M059J (cell line): ENCODE measurements at regions not wholly inside any gene's neighbourhood (a gene's known extent, or its start where the extent isn't known, plus 50 kb on each side); places are given as distances from the start of the nearest gene placed in this dataset.
"Not testable (repeated sequence)": the region's sequence is repeated elsewhere in the genome, so short reads cannot be mapped to it uniquely, and the experiment has no call there.

ENCODE experiments used
- DNase-seq: peaks from one replicate; pipeline ENCODE4 v3.0.0-alpha.2; 2012; ENCODE audit warnings: low read depth

DNA sequence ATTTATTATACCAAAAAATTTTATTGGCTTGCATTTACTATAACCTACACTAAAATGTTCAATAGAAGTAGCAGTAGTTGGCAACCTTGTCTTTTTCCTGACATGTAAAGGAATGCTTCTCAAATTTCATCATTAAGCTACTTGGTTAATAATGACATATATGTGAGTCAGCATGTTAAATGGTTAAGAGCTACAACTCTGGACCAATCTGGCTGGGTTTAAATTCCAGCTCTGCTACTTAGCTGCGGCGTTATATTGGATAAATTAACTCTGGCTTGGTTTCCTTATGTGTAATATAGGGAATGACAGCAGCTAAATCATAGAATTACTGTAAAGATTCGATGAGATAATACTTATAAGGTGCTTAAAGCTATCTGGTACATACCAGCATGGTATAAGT lies 53.7 kb upstream of the OTOGL start:
- peak; percentile 82 for DNase-seq

DNA sequence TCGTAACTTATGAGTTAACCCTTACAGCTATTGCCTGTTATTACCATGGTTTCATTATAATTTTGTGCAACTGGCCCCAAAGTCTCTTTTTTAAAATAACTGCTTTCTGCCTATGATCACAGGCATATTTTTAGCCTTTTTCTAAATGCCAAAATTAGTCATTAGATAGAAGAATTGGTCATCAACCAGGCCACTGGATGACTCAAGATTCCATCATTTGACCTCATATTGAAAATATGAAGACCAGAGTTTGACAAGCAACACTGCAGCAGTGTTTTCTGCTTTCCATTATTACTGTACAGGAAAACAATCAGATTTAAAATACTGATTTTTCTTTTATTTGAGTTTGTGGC lies 54.7 kb upstream of the OTOGL start:
- DNase-seq: peak; percentile 91

DNA sequence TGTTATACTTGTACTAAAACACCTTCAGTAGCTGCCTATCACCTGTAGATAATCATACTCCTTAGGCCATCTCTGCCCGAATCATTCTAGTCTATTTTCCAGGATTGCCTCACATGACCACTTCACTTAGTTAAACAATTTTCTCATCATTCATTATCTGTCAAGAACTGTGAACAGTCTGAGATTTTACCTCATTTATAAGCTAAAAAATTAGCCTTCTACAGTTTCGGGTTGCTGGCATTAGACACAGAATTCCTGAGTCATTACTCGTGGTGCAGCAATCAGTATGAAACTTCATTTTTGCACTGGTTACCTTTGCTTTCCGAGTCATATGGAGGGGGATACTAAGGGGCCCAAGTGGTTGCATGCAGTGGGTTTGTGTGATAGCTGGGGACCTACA lies 57.6 kb upstream of the OTOGL start:
- DNase-seq: peak; percentile 75

DNA sequence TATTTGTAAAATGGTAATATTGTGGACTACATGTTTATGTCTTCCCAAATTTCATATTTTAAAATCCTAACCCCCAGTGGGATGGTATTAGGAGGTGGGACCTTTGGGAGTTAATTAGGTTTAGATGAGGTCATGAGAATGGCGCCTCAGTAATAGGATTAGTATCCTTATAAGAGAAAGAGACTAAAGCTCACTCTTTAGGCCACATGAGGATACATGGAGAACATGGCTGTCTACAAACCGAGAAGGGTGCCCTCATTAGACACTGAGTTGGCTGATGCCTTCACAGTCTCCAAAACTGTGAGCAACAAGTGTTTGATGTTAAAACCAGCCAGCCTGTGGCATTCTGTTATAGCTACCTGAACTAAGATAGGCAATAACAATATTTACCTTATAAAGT lies 58.3 kb upstream of the OTOGL start:
- DNase-seq: no peak

DNA sequence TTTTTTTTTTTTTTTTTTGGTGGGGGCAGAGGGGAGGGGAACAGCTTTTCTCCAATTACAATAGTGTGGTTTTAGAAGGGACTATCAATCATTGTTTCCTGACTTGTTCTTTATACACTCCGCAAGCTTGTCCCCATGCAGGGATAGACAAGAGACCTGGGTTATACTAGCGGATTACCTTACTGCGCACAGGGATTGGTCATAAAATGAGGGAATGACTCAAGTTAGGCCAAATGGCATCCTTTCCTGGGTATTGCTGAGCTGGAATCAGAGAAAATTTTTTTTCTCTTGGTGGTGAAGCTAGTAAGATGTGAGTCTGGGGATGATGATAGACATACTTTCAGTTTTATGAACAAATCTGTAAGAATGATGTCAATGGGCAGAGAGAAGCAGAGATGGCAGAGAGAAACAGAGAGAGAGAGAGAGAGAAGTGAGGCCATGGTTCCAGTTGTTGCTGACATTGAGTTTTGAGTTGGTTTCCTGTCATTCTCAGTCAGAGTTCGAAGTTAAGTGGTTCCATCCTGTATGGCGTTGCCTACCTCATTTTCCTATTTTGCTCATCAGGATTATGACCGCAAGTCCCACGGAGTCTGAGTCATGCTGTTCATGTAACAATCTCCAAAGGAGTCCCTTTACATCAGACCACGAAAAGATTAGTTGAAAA lies 59.1 kb upstream of the OTOGL start:
- peak; percentile 81 for DNase-seq

DNA sequence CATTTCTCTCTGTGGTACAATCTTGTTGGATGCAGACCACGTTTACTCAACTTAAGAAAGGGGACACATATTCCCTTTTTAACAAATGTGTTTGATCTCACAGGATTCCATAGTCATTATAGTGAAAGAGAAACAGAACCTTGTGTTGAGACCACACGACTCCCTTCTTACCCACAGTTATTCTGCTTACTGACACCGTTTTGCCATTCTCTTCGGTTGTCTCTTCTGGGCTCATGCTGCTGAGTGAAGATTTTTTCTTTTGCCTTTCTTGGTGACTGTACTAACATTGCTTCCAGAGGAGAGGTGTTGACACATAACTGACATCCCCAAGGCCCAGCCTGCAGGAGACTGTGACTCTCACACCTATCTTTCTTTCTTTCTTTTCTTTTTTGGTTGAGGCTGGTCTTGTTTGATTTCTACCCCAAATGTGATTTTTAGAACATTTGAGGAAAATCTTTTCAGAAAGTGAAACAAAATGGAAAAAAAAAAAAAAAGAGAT lies 61.2 kb upstream of the OTOGL start:
- DNase-seq: no peak

DNA sequence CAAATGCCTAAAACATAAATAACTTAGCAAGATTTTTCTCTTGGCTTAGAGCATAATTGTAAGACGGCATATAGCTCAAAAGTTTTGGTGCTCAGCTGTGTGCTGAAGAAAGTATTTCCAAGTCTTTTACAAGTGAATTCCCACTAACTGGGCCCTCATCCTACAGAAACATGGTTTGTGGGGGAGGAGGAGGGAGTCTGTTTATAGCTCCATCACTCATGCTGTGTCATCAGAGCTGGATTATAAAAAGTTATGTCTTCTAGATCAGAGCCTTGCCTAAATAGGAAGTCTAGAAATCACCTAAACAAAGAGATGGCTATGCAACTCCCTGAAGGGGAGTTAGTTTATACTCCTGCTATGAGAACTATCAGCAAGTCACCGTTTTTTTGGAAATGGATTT lies 65.9 kb upstream of the OTOGL start:
- DNase-seq: peak; percentile 86

DNA sequence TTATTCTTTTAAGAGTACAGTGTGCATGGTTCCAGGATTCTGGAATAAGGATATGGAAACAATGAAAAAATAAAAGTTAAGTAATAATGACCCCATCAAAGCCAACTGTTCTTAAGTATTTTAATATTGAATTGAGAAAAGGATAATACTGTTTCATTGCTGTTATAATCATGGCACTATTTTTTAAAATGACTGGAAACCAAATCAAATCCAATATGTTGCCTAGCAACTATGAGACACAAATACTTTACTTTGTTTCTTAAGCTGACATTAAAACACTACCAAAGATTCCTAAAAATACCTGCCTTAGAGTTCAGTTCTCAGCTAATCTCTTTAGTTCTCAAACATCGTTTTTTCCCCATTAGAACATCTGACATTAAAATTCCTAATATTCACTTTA lies 66.4 kb upstream of the OTOGL start:
- peak; percentile 47 for DNase-seq

DNA sequence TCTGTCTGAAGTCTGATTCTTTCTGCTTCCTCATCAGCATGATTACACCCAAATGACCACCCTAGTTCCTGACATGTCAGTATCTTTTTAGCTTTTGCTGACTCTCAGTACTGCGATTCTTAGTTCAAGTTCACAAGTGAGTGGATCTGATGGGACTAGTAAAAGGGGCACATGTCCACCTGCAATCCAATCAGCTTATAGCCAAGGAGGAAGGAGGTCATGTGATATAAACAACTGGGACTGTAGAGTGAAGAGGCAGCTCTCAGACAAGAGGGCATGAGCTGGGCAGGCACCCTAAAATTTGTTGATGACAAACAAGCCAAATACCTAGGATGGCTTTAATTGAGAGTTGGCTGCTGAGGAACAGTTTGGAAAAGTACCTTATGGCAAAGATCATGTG lies 68.1 kb upstream of the OTOGL start:
- DNase-seq: no peak

DNA sequence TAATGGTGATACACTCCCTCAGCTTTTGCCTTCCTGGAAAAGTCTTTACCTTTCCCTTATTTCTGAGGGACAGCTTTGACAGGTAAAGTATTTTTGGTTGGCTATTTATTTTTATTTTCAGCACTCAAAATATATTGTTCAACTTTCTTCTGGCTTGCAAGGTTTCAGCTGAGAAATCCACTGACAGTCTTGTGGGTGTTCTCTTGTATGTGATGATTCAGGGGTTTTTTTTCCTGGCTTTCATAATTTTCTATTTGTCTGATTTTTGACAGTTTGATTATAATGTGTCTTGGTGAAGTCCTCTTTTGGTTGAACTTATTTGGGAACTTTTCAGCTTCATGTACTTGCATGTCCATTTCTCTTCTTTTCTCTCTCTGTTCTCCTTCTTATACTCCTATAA lies 73.7 kb upstream of the OTOGL start:
- no peak for DNase-seq

DNA sequence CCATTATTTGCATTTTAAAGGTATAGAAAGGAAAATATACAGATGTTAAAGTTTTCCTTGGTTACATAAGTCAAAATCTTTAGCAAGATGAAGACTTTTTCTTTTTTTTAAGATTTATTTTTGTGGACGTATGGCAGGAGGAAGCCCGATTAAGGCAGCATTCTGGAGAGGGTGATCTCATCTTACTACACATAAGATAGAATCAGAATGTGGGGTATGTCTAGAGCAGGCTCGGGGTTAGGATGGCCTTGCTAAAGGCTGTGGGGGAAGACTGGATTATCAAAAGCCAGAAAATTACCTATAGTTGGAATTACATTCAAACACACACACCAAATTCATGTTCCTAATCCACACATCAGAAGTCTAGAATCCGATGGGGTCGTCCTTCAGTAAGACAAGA lies 79.6 kb upstream of the OTOGL start:
- DNase-seq: no peak

DNA sequence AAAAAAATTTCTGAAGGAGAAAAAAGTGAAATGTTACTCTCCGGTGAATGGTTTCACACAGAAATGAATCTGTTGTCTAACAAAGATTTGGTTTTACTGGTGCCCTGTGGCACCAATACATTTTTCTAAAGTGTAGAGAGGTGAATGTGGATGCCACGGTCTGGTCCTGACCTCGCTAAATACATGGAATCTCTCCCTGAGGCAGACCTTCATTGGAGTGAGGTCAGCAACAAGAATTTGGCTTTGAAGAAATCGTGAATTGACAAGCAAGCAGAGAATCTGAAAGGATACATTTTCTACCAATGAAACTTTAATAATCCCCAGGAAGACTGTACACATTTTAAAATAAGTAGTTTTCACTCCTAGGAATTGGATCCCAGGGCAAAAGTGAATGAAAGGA lies 81.2 kb upstream of the OTOGL start:
- no peak for DNase-seq

DNA sequence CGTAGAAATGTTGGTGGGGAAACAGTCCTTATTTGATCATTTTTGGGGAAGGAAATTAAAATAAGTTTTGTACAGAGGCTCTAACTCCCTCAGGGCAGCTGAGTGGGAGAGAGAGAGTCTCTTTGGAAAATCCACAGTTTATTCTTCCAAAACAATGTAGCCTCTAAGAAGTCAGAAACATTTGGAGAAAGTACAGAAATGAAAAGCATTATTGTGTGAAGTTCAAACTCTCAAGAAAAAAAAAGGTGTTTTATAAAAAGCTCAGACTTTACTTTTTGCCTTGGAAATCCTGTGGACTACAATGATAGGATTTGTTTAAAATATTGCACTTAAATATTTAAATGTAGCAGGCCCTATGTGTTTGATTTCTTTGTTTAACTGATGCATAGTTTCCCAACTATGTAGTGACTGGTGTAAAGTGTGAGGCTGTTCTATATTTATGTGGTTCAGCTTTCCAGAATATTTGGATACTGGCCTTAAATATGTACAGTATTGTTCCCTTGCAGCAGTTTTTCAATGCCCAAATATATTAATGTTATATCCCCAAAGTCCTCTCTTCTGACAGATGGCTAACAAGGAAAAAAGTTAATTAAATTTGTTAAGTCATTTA lies 82.0 kb upstream of the OTOGL start:
- no peak for DNase-seq

DNA sequence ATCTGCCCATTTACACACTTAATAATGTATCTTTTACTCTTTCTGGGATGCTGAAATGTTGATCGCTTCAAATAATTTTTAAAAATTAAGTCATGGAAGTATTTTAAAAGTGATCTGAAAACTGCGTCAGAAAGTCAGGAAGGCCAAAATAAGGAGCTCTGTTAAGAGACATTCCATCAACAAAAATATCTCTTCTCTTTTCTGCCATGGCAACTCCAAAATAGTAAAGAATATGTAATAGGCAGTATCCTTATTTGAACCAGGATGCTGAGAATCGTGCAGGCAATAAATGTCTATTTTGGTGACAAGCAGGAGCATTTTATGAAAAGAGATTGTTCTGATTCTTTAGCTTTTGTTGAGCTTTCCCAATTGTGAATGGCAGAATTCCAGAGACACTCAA lies 81.8 kb upstream of the PPP1R12A start:
- DNase-seq: no peak

DNA sequence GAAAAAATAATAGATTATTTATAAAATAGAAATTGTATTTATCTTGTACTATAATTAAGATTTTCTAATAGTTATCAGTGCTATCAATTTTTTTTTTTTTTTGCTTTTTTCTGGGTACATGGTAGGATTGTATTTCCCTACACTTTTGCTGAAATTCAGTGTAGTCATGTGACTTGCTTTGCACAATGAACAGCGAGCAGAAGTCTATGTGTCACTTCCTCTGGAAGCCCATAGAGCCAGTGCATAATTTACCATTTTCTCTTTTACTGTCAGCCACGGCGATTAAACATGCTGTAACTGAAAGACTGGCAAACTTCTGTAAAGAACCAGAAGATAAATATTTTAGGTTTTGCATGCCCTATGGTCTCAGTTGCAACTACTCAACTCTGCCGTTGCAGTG lies 80.8 kb upstream of the PPP1R12A start:
- DNase-seq: no peak

DNA sequence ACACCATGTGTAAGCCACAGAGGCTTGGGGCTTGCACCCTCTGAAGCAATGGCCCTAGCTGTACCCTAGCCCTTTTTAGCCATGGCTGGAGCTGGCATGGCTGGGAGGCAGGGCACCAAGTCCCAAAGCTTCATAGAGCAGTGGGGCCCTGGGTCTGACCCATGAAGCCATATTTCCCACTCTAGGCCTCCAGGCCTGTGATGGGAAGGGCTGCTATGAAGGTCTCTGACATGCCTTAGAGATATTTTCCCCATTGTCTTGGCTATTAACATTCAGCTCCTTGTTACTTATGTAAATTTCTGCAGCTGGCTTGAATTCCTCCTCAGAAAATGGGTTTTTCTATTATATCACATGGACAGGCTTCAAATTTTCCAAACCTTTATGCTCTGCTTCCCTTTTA lies 68.8 kb upstream of the PPP1R12A start:
- not testable (repeated sequence) for DNase-seq

DNA sequence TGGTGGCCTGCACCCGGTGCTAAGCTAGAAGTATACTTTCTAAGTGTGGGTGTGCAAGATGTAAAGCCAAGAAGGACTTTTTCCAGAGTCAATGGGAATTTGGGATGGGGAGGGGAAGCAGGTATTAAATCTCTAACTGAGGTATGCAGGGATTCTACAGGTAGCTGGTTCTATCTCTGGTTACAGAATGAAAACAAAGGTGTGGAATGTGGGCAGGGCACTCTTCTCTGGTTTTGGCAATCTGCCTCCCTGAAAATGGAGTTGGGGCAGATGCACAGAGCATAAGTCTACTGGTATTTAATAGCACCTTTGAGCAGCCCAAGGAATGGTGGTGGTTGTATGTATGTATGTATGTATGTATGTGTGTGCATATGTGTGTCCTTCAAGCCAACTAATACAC lies 66.7 kb upstream of the PPP1R12A start:
- no peak for DNase-seq

DNA sequence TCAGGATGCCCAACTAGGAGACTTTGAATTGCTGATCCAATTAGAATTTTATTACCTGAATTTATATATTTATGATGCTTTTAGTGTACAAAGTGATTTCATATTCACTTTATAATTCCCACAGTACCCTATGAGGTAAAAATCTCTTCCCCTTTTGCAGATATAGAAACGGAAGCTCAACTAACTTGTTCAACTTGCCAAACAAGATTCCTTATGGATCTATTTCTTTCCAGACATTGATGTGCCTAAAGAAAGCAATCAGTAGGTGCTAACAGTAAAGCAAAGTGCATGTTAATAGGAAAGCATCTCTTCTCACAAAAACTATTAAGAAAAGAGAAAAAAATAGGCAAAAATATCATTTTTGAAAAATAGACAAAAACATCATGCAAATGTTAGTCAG lies 65.9 kb upstream of the PPP1R12A start:
- no peak for DNase-seq

DNA sequence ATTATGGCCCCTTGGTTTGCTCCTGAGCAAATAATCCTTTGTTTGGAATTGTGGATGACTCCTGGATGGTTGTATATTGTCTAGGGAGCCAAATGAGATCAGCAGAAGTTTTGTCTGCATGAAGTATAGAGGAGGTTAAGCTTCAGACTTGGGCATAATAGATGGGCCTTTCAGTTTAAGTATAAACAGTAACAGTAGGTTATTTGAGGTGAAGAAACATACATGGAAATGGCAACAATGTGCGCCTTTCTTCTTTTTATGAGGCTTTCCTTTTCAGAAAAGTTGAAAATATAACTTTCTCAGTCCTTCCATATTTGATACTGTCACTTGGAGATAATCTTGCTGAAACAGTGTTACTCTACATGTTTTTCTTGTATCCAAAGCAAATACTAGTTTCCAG lies 63.7 kb upstream of the PPP1R12A start:
- DNase-seq: no peak

DNA sequence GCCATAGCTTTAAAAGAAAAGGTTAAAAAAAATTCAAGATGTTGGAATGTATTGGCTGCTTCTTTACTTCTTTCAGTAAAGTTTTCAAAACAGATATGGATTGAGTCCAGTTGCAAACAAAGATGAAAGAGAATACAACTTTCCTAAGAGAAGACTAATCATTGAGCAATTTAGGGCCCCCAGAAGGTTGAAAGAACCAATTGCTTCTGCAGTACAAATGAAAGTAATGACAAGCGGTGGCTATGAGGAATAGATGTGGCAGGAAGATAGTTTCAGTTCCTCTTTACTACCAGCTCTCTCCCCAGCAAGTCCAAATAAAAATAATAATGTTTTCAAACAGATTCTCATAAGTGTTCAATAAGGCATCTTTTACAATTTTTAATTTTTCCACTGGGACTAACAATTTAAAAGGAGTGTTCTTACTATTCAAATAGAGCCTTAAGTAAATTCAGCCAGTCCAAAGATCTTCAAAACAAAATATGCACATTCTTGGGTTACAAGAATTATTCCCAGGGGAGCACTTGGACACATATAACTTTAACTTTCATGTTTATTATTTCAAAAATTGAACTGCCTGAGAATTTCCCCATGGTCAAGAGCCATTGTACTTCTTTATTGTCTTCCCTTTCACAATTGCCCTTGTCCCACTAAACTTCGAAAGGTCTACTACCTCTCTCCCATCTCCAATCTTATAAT lies 62.3 kb upstream of the PPP1R12A start:
- DNase-seq: no peak

DNA sequence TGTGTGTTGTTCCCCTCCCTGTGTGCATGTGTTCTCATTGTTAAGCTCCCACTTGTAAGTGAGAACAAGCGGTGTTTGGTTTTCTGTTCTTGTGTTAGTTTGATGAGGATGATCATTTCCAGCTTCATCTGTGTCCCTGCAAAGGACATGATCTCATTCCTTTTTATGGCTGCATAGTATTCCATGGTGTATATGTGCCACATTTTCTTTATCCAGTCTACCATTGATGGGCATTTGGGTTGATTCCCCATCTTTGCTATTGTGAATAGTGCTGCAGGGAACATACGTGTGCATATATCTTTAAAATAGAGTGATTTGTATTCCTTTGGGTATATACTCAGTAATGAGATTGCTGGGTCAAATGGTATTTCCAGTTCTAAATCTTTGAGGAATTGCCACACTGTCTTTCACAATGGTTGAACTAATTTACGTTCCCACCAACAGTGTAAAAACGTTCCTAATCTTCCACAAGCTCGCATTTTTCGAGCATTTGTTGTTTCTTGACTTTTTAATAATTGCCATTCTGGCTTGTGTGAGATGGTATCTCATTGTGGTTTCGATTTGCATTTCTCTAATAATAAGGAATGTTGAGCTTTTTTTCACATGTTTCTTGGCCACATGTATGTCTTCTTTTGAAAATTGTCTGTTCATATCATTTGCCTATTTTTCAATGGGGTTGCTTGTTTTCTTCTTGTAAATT lies 60.6 kb upstream of the PPP1R12A start:
- not testable (repeated sequence) for DNase-seq

DNA sequence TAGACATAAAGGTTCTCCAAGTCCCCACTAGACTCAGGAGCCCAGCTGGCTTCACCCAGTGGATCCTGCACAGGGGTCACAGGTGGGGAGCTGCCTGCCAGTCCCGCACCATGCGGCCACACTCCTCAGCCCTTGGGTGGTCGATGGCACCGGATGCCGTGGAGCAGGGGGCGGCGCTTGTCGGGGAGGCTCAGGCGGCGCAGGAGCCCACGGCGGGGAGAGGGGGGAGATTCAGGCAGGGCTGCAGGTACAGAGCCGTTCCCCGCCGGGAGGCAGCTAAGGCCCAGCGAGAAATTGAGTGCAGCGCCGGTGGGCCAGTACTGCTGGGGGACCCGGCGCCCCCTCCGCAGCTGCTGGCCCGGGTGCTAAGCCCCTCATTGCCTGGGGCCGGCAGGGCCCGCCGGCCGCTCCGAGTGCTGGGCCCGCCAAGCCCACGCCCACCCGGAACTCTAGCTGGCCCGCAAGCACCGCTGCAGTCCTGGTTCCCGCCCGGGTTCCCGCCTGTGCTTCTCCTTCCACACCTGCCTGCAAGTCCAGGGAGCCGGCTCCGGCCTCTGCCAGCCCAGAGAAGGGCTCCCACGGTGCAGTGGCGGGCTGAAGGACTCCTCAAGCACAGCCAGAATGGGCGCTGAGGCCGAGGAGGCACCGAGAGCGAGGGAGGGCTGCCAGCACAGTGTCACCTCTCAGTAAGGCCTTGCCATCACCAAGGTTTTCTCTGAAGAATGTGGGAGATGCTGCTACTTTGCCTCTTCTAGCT lies 58.4 kb upstream of the PPP1R12A start:
- no peak for DNase-seq
